ENCODE measurements at regions not wholly inside any gene's neighbourhood (a gene's known extent, or its start where the extent isn't known, plus 50 kb on each side); places are given as distances from the start of the nearest gene placed in this dataset.

DNA sequence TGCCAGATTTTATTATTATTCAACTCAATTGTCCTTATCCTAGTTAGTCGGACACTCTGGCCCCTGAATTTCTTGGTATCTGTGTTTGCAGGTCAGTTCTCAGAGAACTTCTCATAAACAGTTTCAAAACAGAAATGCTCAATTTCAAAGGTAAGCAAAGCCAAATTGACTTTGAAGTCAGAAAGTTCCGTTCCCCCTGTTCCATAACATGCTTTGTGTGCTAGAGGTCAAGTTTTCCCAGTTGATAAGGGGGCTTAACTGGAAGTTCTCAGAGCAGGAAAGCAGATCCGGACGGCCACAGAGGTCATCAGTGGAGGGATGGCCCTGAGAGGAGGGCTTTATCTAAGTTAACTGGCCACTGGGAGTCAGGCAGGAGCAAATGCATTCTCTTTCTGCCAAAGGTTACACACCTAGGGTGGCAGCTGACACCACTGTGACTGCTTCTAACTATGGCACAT is 417.2 kb downstream of the COG6 start:
- no peak for TF ChIP-seq GATA2 (IDR thresholded peaks at IDR 0.05; ENCODE audit: low read depth, low read length)
- TF ChIP-seq GATA3 (IDR thresholded peaks at IDR 0.05; ENCODE audit: low read depth, low read length): no peak

Data from SH-SY5Y (cell line).